SK-N-SH (cell line): ENCODE measurements at regions not wholly inside any gene's neighbourhood (a gene's known extent, or its start where the extent isn't known, plus 50 kb on each side); places are given as distances from the start of the nearest gene placed in this dataset.

ENCODE experiments used
- CTCF ChIA-PET: fragments of 300-600, 350-600 bp; formaldehyde crosslinking; extraction: SDS; loops from one replicate; lab custom pipeline; 2021; lab: Yijun Ruan, JAX
- POLR2A ChIA-PET: fragments of 350-600 bp; sonication (Branson Sonifier 250); formaldehyde crosslinking; extraction: SDS; loops from one replicate; lab custom pipeline; 2020; ENCODE audit warnings: antibody characterized with exemption, inconsistent platforms; lab: Yijun Ruan, JAX
- DNase-seq: peaks from one replicate; pipeline ENCODE4 v3.0.0; 2012
- H2AFZ ChIP-seq: fragments of 200-600 bp; sonication (generic); 2 replicates; pipeline ENCODE4 v1.8.1; 2016; ENCODE audit warnings: antibody characterized with exemption, mild to moderate bottlenecking, low read depth
- H3F3A ChIP-seq: fragments of 200-600 bp; sonication (generic); replicated peaks from 2 replicates; pipeline ENCODE3; 2016; ENCODE audit warnings: antibody characterized with exemption, mild to moderate bottlenecking; ENCODE audit not compliant: insufficient read depth
- H3K27ac ChIP-seq, 2 experiments: fragments of 200-500 bp in 1 of 2; fragments of 200-600 bp in 1 of 2; sonication (Bioruptor generic) in 1 of 2; sonication (generic), shearing (Covaris generic) in 1 of 2; 2 replicates each; pipeline versions ENCODE4 v1.5.1 to v1.6.1; 2014 to 2016; ENCODE audit warnings: low read depth in 2 of 2, inconsistent platforms in 1 of 2, low read length in 1 of 2, mild to moderate bottlenecking in 1 of 2, mixed read lengths in 1 of 2
- H3K27me3 ChIP-seq: fragments of 200-600 bp; sonication (generic), shearing (Covaris generic); 2 replicates; pipeline ENCODE4 v1.6.1; 2016; ENCODE audit warnings: mixed run types; ENCODE audit not compliant: insufficient read depth
- H3K36me3 ChIP-seq, 2 experiments: fragments of 200-500 bp in 1 of 2; fragments of 200-600 bp in 1 of 2; sonication (Bioruptor generic) in 1 of 2; sonication (generic) in 1 of 2; replicated peaks in 1 of 2; 2 replicates each; pipeline versions ENCODE3 to v1.5.1; 2014 to 2016; ENCODE audit warnings: low read length in 1 of 2, mild to moderate bottlenecking in 1 of 2; ENCODE audit not compliant: insufficient read depth in 2 of 2, control insufficient read depth in 1 of 2
- H3K4me1 ChIP-seq, 2 experiments: fragments of 200-500 bp in 1 of 2; fragments of 200-600 bp in 1 of 2; sonication (Bioruptor generic) in 1 of 2; sonication (generic), shearing (Covaris generic) in 1 of 2; 2 replicates each; pipeline versions ENCODE4 v1.5.1 to v1.6.1; 2014 to 2016; ENCODE audit warnings: low read depth in 1 of 2, low read length in 1 of 2, mixed run types in 1 of 2; ENCODE audit not compliant: insufficient read depth in 2 of 2, control insufficient read depth in 1 of 2
- H3K4me2 ChIP-seq: fragments of 200-600 bp; sonication (generic), shearing (Covaris generic); 2 replicates; pipeline ENCODE4 v1.6.1; 2017; ENCODE audit warnings: mixed run types
- H3K4me3 ChIP-seq, 2 experiments: fragments of 200-500 bp in 1 of 2; fragments of 200-600 bp in 1 of 2; sonication (Bioruptor generic) in 1 of 2; sonication (generic), shearing (Covaris generic) in 1 of 2; 2 replicates each; pipeline versions ENCODE4 v1.5.1 to v1.8.1; 2014 to 2016; ENCODE audit warnings: low read depth in 2 of 2, inconsistent platforms in 1 of 2, low read length in 1 of 2, mild to moderate bottlenecking in 1 of 2, mixed read lengths in 1 of 2, moderate library complexity in 1 of 2
- H3K79me2 ChIP-seq: fragments of 200-600 bp; sonication (generic); 2 replicates; pipeline ENCODE4 v1.8.1; 2017; ENCODE audit warnings: mild to moderate bottlenecking; ENCODE audit not compliant: insufficient read depth
- H3K9ac ChIP-seq: fragments of 200-600 bp; sonication (generic); 2 replicates; pipeline ENCODE4 v1.6.1; 2017; ENCODE audit warnings: mixed run types
- H3K9me2 ChIP-seq: fragments of 200-600 bp; sonication (generic); 2 replicates; pipeline ENCODE4 v1.6.1; 2017; ENCODE audit warnings: mixed run types
- H3K9me3 ChIP-seq: fragments of 200-600 bp; sonication (generic); 2 replicates; pipeline ENCODE4 v1.6.1; 2017; ENCODE audit warnings: mixed run types, mild to moderate bottlenecking, moderate library complexity
- H4K20me1 ChIP-seq: fragments of 200-600 bp; sonication (generic); 2 replicates; pipeline ENCODE4 v1.6.1; 2017; ENCODE audit warnings: mild to moderate bottlenecking, mixed run types; ENCODE audit not compliant: insufficient read depth
- EP300 ChIP-seq, 2 experiments: IDR thresholded peaks; 2 replicates each; pipeline versions ENCODE4 v1.4.0 to v1.6.1; 2012; ENCODE audit warnings: borderline replicate concordance in 1 of 2, low read depth in 1 of 2, low read length in 1 of 2
- EZH2phosphoT487 ChIP-seq: fragments of 200-600 bp; sonication (generic); IDR thresholded peaks from 2 replicates; pipeline ENCODE4 v1.6.1; 2017; ENCODE audit warnings: low read depth, mixed run types, mild to moderate bottlenecking, antibody characterized with exemption, moderate library complexity, borderline replicate concordance
- FOXJ3 ChIP-seq: sonication (generic); formaldehyde crosslinking; IDR thresholded peaks from 2 replicates; pipeline ENCODE4 v1.5.1; 2020; ENCODE audit warnings: mild to moderate bottlenecking, missing genetic modification reagents
- GABPA ChIP-seq: IDR thresholded peaks from 2 replicates; pipeline ENCODE4 v1.4.0; 2012; ENCODE audit warnings: low read depth, mild to moderate bottlenecking
- GATA2 ChIP-seq: sonication (generic); formaldehyde crosslinking; IDR thresholded peaks from 2 replicates; pipeline ENCODE4 v1.5.0; 2020; ENCODE audit warnings: mild to moderate bottlenecking, missing genetic modification reagents
- JUND ChIP-seq: IDR thresholded peaks from 2 replicates; pipeline ENCODE4 v1.4.0; 2012
- MAX ChIP-seq: IDR thresholded peaks from 2 replicates; pipeline ENCODE4 v1.4.0; 2012; ENCODE audit warnings: low read depth
- MEF2A ChIP-seq: IDR thresholded peaks from 2 replicates; pipeline ENCODE4 v1.4.0; 2012; ENCODE audit warnings: low read depth, borderline replicate concordance
- MXI1 ChIP-seq: IDR thresholded peaks from 2 replicates; pipeline ENCODE4 v1.6.1; 2012; ENCODE audit warnings: mild to moderate bottlenecking, low read depth, low read length, improper control_type of control experiment
- NFIC ChIP-seq: IDR thresholded peaks from 2 replicates; pipeline ENCODE4 v1.4.0; 2012; ENCODE audit warnings: borderline replicate concordance
- POLR2AphosphoS5 ChIP-seq: IDR thresholded peaks from 2 replicates; pipeline ENCODE4 v1.6.1; 2012; ENCODE audit warnings: low read depth, low read length
- RAD21 ChIP-seq: IDR thresholded peaks from 2 replicates; pipeline ENCODE4 v1.6.1; 2012; ENCODE audit warnings: mild to moderate bottlenecking, low read length
- REST ChIP-seq: IDR thresholded peaks from 2 replicates; pipeline ENCODE4 v1.6.1; 2012; ENCODE audit warnings: mild to moderate bottlenecking, low read depth, low read length, moderate library complexity
- RFX5 ChIP-seq: IDR thresholded peaks from 2 replicates; pipeline ENCODE4 v1.6.1; 2012; ENCODE audit warnings: mild to moderate bottlenecking, improper control_type of control experiment, low read length
- SIN3A ChIP-seq: IDR thresholded peaks from 2 replicates; pipeline ENCODE4 v1.6.1; 2012; ENCODE audit warnings: low read depth, mild to moderate bottlenecking, low read length, moderate library complexity, borderline replicate concordance
- TAF1 ChIP-seq: IDR thresholded peaks from 2 replicates; pipeline ENCODE4 v1.6.1; 2012; ENCODE audit warnings: low read depth, mild to moderate bottlenecking, low read length, moderate library complexity, borderline replicate concordance
- TCF12 ChIP-seq: IDR thresholded peaks from 2 replicates; pipeline ENCODE4 v1.4.0; 2012
- USF1 ChIP-seq: IDR thresholded peaks from 2 replicates; pipeline ENCODE4 v1.4.0; 2012; ENCODE audit warnings: low read depth, borderline replicate concordance
- USF2 ChIP-seq: fragments of 150-350 bp; IDR thresholded peaks from 2 replicates; pipeline ENCODE4 v1.6.1; 2017; ENCODE audit warnings: antibody characterized with exemption, low read length, low read depth, borderline replicate concordance
- YY1 ChIP-seq: IDR thresholded peaks from 2 replicates; pipeline ENCODE4 v1.4.0; 2012; ENCODE audit warnings: low read depth, mild to moderate bottlenecking
- ZBTB33 ChIP-seq: IDR thresholded peaks from 2 replicates; pipeline ENCODE4 v1.4.0; 2012; ENCODE audit warnings: low read depth, borderline replicate concordance
- WGBS: methylation state at CpG from one replicate; pipeline ENCODE4 v1.1.6; 2017; ENCODE audit warnings: low lambda C conversion rate; 5-methylcytosine and 5-hydroxymethylcytosine counted together

GRCh38 chr5:17888155-17888554 is 253.9 kb downstream of the TAF11L14 start:
- no peaks in the 10 kb centered on the region for H3K27me3 ChIP-seq
- H3K27ac ChIP-seq = no peak overlapping the region
- no peaks in the 10 kb centered on the region for H3K36me3 ChIP-seq
- no peak overlapping the region for H3K9ac ChIP-seq
- DNase-seq = no peak
- H3K4me2 ChIP-seq = no peak overlapping the region
- H3K9me3 ChIP-seq = no peaks in the 10 kb centered on the region
- CTCF ChIA-PET = no interaction called here
- H3K9me2 ChIP-seq = no peaks in the 10 kb centered on the region
- POLR2A ChIA-PET = no interaction called here
- no peaks in the 10 kb centered on the region for H4K20me1 ChIP-seq
- no peaks in the 10 kb centered on the region for H3K79me2 ChIP-seq
- H3K4me1 ChIP-seq = no peaks in the 10 kb centered on the region
- TF ChIP-seq MAX (no peak), USF2 (no peak), TAF1 (no peak), YY1 (no peak), USF1 (no peak), JUND (no peak), GATA2 (no peak), SIN3A (no peak), POLR2AphosphoS5 (no peak), TCF12 (no peak), GABPA (no peak), RFX5 (no peak), EP300 (IDR thresholded peaks at IDR 0.05; ENCODE audit: borderline replicate concordance in 1 of 2, low read depth in 1 of 2, low read length in 1 of 2) (no peak), MEF2A (no peak)
- H3K4me3 ChIP-seq = no peak overlapping the region
- no peak overlapping the region for H2AFZ ChIP-seq
- H3F3A ChIP-seq = no peaks in the 10 kb centered on the region

- ChIA-PET POLR2A (no interaction called here), CTCF (no interaction called here)
- Histone ChIP-seq H3K36me3 (no peaks in the 10 kb centered on the region), H3K4me2 (no peak overlapping the region), H3K27ac (no peak overlapping the region), H3K79me2 (no peaks in the 10 kb centered on the region), H3K9me3 (no peaks in the 10 kb centered on the region), H2AFZ (no peak overlapping the region), H3K4me3 (no peak overlapping the region), H3K27me3 (no peaks in the 10 kb centered on the region), H3K9me2 (no peaks in the 10 kb centered on the region), H4K20me1 (no peaks in the 10 kb centered on the region), H3K9ac (no peak overlapping the region), H3F3A (no peaks in the 10 kb centered on the region), H3K4me1 (no peaks in the 10 kb centered on the region)
- no peak for DNase-seq
- WGBS = 9% methylated on average over 3 of the region's 3 CpGs
- TF ChIP-seq FOXJ3 (CRISPR knock-in tag) (no peak), MAX (no peak), TAF1 (no peak), JUND (no peak), RAD21 (no peak), MXI1 (no peak), TCF12 (no peak), ZBTB33 (no peak), NFIC (no peak), REST (no peak), EZH2phosphoT487 (no peak), RFX5 (no peak), USF1 (no peak)
Measured at GRCh38 chr5:17890501-17890900, 256.2 kb downstream of the TAF11L14 start.
